ENCODE measurements at regions not wholly inside any gene's neighbourhood (a gene's known extent, or its start where the extent isn't known, plus 50 kb on each side); places are given as distances from the start of the nearest gene placed in this dataset.

- H4K20me1 ChIP-seq (replicated peaks in 1 of 2; ENCODE audit: control insufficient read depth in 1 of 2, insufficient read depth in 2 of 2, low read length in 2 of 2) = no peaks in the 10 kb centered on the region
- no peaks in the 10 kb centered on the region for H3K36me3 ChIP-seq (ENCODE audit: control insufficient read depth in 2 of 4, insufficient read depth in 4 of 4, low read length in 3 of 4)
- no peak overlapping the region for H2BK15ac ChIP-seq (ENCODE audit: low read length)
- no peaks in the 10 kb centered on the region for H3K9me3 ChIP-seq (ENCODE audit: insufficient read depth in 2 of 2, low read depth in 1 of 2, low read length in 1 of 2)
- H4K91ac ChIP-seq (replicated peaks; ENCODE audit: insufficient read length, low read length) = no peak overlapping the region
- H2AK5ac ChIP-seq (ENCODE audit: low read depth, low read length) = no peak overlapping the region
- FAIRE-seq = no peak
- H3K4me2 ChIP-seq (ENCODE audit: insufficient read depth in 1 of 2, low read depth in 2 of 2, low read length in 2 of 2) = no peak overlapping the region
- no peak overlapping the region for H2BK5ac ChIP-seq (ENCODE audit: low read depth, low read length)
- H2BK12ac ChIP-seq (ENCODE audit: low read depth, low read length) = no peak overlapping the region
- H3K14ac ChIP-seq (ENCODE audit: insufficient read length) = no peak overlapping the region
- ChIA-PET POLR2A (ENCODE audit: partially characterized antibody) (no interaction called here), CTCF (ENCODE audit: partially characterized antibody) (interaction anchor here (0.6 to 3.3 kb wide), 13 partner anchors 9 to 1456 kb away, joined by 3 to 32 read pairs (median 4); no protein-coding TSS in a partner anchor)
- H3K23ac ChIP-seq (ENCODE audit: insufficient read length) = no peak overlapping the region
- no peak overlapping the region for H3K4me3 ChIP-seq (ENCODE audit: extremely low read depth in 1 of 4, insufficient read depth in 2 of 4, low read depth in 3 of 4, low read length in 4 of 4)
- TF ChIP-seq KDM1A (IDR thresholded peaks at IDR 0.05; ENCODE audit: borderline replicate concordance, low read length) (no peak), CTCF (IDR thresholded peaks at IDR 0.05; ENCODE audit: control extremely low read depth in 1 of 3, insufficient read depth in 1 of 3, low read depth in 1 of 3, low read length in 3 of 3) (peak in 2 of 3 experiments; percentile 11 to 14; a peak in 1 of 4 replicates), TAF1 (IDR thresholded peaks at IDR 0.05; ENCODE audit: low read depth, low read length) (no peak), RNF2 (IDR thresholded peaks at IDR 0.05; ENCODE audit: borderline replicate concordance, low read depth, low read length, missing control alignments, poor library complexity, severe bottlenecking) (no peak), BRCA1 (IDR thresholded peaks at IDR 0.05; ENCODE audit: low read depth, low read length) (no peak), RAD21 (IDR thresholded peaks at IDR 0.05 in 1 of 2, conservative IDR thresholded peaks at IDR 0.05 in 1 of 2; ENCODE audit: low read depth in 2 of 2, low read length in 2 of 2) (peak; percentile 24 to 34; a peak in 2 of 4 replicates), GABPA (IDR thresholded peaks at IDR 0.05; ENCODE audit: borderline replicate concordance, insufficient read depth, low read length) (no peak), RXRA (IDR thresholded peaks at IDR 0.05; ENCODE audit: insufficient read depth, low read depth, low read length) (no peak), ASH2L (IDR thresholded peaks at IDR 0.05; ENCODE audit: low read length) (no peak)
- no peaks in the 10 kb centered on the region for H3K23me2 ChIP-seq (ENCODE audit: low read depth, low read length)
- no peaks in the 10 kb centered on the region for H3K79me2 ChIP-seq (ENCODE audit: control insufficient read depth in 1 of 2, insufficient read depth in 2 of 2, low read length in 2 of 2)
- H2BK20ac ChIP-seq (ENCODE audit: low read length) = no peak overlapping the region
- H4K8ac ChIP-seq (ENCODE audit: extremely low read depth, insufficient read depth, low read length) = no peak overlapping the region
- H3K4me1 ChIP-seq (replicated peaks in 1 of 4; ENCODE audit: control insufficient read depth in 3 of 4, insufficient read depth in 4 of 4, low read length in 3 of 4) = no peaks in the 10 kb centered on the region
- H3K27me3 ChIP-seq (replicated peaks in 1 of 4; ENCODE audit: control insufficient read depth in 3 of 4, extremely low read depth in 1 of 4, insufficient read depth in 3 of 4, low read length in 3 of 4) = no peaks in the 10 kb centered on the region
- no peak overlapping the region for H2AFZ ChIP-seq (ENCODE audit: low read length)
- no peak overlapping the region for H4K5ac ChIP-seq (ENCODE audit: insufficient read length, low read depth, low read length)
- DNase-seq (ENCODE audit: low read depth in 1 of 2, low spot score in 2 of 2) = no peak
- H3K4ac ChIP-seq (replicated peaks; ENCODE audit: insufficient read length, low read depth, low read length) = no peak overlapping the region
- no peaks in the 10 kb centered on the region for H3K79me1 ChIP-seq (ENCODE audit: low read depth, low read length)
- no peak overlapping the region for H3K18ac ChIP-seq (ENCODE audit: extremely low read depth, low read length)
- no peak overlapping the region for H2BK120ac ChIP-seq (replicated peaks; ENCODE audit: low read depth, low read length)
- 75% methylated on average over 1 of the region's 1 CpG; no CpG with 5 or more reads in 1 of the 2 experiments for WGBS, 2 experiments (ENCODE audit: extremely low coverage in 1 of 2, insufficient coverage in 1 of 2, insufficient read length in 1 of 2, insufficient replicate concordance in 2 of 2, low coverage in 1 of 2, low lambda C conversion rate in 2 of 2, missing lambda C conversion rate in 1 of 2)
- H3K9ac ChIP-seq (replicated peaks in 1 of 4; ENCODE audit: extremely low read depth in 1 of 4, low read depth in 3 of 4, low read length in 3 of 4) = no peak overlapping the region
- no peak overlapping the region for H3K27ac ChIP-seq (ENCODE audit: low read depth, low read length)
- H3K56ac ChIP-seq (replicated peaks; ENCODE audit: insufficient read length, low read depth, low read length) = no peak overlapping the region
Measured at GRCh38 chr21:25361097-25361496, 246.2 kb downstream of the MRPL39 start.
